ENCODE measurements at regions not wholly inside any gene's neighbourhood (a gene's known extent, or its start where the extent isn't known, plus 50 kb on each side); places are given as distances from the start of the nearest gene placed in this dataset.
A peak's percentile ranks its signal among the peaks of the same experiment; 100 is the strongest.

GRCh38 chr11:122277493-122277892 is 161.5 kb upstream of the BLID start:
- DNase-seq, result no peak

- no peak for DNase-seq
Observed at GRCh38 chr11:122276221-122276620, 160.2 kb upstream of the BLID start.

- no peak for DNase-seq
Observed at GRCh38 chr11:122275508-122275907, 159.5 kb upstream of the BLID start.

- DNase-seq, result no peak
Observed at GRCh38 chr11:122273476-122274191, 157.6 kb upstream of the BLID start.

GRCh38 chr11:122271745-122272144 is 155.7 kb upstream of the BLID start:
- DNase-seq, result no peak

- DNase-seq, result no peak
Observed at GRCh38 chr11:122271137-122271536, 155.1 kb upstream of the BLID start.

- no peak for DNase-seq
Observed at GRCh38 chr11:122270535-122270934, 154.5 kb upstream of the BLID start.

- DNase-seq, result no peak
Observed at GRCh38 chr11:122269824-122270223, 153.8 kb upstream of the BLID start.

- no peak for DNase-seq
Observed at GRCh38 chr11:122268601-122269130, 152.7 kb upstream of the BLID start.

GRCh38 chr11:122267602-122268001 is 151.6 kb upstream of the BLID start:
- DNase-seq, result peak in 1 of 56 donors; percentile 7

- no peak for DNase-seq
Observed at GRCh38 chr11:122265981-122266380, 150.0 kb upstream of the BLID start.

- no peak for DNase-seq
Observed at GRCh38 chr11:122264121-122264520, 148.1 kb upstream of the BLID start.

- no peak for DNase-seq
Observed at GRCh38 chr11:122261546-122261945, 145.5 kb upstream of the BLID start.

GRCh38 chr11:122259195-122259821 is 143.3 kb upstream of the BLID start:
- DNase-seq, result no peak

- no peak for DNase-seq
Observed at GRCh38 chr11:122258446-122259194, 142.6 kb upstream of the BLID start.

- DNase-seq, result no peak
Observed at GRCh38 chr11:122253589-122254231, 137.7 kb upstream of the BLID start.

- DNase-seq, result no peak
Observed at GRCh38 chr11:122248939-122249338, 132.9 kb upstream of the BLID start.

- DNase-seq, result no peak
Observed at GRCh38 chr11:122248131-122248530, 132.1 kb upstream of the BLID start.

GRCh38 chr11:122246874-122247273 is 130.9 kb upstream of the BLID start:
- DNase-seq, result no peak

GRCh38 chr11:122242731-122243130 is 126.7 kb upstream of the BLID start:
- DNase-seq, result peak in 1 of 56 donors; percentile 37

- no peak for DNase-seq
Observed at GRCh38 chr11:122241566-122241965, 125.6 kb upstream of the BLID start.

- DNase-seq, result no peak
Observed at GRCh38 chr11:122240638-122241037, 124.6 kb upstream of the BLID start.

All from amygdala (tissue), 56 donors.